ENCODE measurements at regions not wholly inside any gene's neighbourhood (a gene's known extent, or its start where the extent isn't known, plus 50 kb on each side); places are given as distances from the start of the nearest gene placed in this dataset.

- TF ChIP-seq ZNF121 (CRISPR knock-in tag; IDR thresholded peaks at IDR 0.05) (no peak), STAT6 (CRISPR knock-in tag; conservative IDR thresholded peaks at IDR 0.05; ENCODE audit: low read depth) (no peak), FOXJ3 (CRISPR knock-in tag; IDR thresholded peaks at IDR 0.05; ENCODE audit: borderline replicate concordance) (no peak), CTCF (IDR thresholded peaks at IDR 0.05) (no peak)
Observed at GRCh38 chr6:145266432-145267075, 468.8 kb downstream of the EPM2A start.

Measured in WTC11 (cell line).